ENCODE measurements at regions not wholly inside any gene's neighbourhood (a gene's known extent, or its start where the extent isn't known, plus 50 kb on each side); places are given as distances from the start of the nearest gene placed in this dataset.
"Not testable (repeated sequence)": the region's sequence is repeated elsewhere in the genome, so short reads cannot be mapped to it uniquely, and the experiment has no call there.

GRCh38 chr4:116183241-116183640, 902.1 kb downstream of the TRAM1L1 start:
- Histone ChIP-seq H3K36me3 (no peaks in the 10 kb centered on the region), H3K9me3 (no peaks in the 10 kb centered on the region), H3K4me1 (no peaks in the 10 kb centered on the region), H3K27me3 (no peaks in the 10 kb centered on the region), H3K4me3 (no peak overlapping the region), H3K27ac (no peak overlapping the region)
- DNase-seq (ENCODE audit: extremely low spot score in 2 of 2): no peak
- intact Hi-C loops (cut with DNase I): no loop called here
- TF ChIP-seq, protein P1, sequence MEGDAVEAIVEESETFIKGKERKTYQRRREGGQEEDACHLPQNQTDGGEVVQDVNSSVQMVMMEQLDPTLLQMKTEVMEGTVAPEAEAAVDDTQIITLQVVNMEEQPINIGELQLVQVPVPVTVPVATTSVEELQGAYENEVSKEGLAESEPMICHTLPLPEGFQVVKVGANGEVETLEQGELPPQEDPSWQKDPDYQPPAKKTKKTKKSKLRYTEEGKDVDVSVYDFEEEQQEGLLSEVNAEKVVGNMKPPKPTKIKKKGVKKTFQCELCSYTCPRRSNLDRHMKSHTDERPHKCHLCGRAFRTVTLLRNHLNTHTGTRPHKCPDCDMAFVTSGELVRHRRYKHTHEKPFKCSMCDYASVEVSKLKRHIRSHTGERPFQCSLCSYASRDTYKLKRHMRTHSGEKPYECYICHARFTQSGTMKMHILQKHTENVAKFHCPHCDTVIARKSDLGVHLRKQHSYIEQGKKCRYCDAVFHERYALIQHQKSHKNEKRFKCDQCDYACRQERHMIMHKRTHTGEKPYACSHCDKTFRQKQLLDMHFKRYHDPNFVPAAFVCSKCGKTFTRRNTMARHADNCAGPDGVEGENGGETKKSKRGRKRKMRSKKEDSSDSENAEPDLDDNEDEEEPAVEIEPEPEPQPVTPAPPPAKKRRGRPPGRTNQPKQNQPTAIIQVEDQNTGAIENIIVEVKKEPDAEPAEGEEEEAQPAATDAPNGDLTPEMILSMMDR (IDR thresholded peaks at IDR 0.05): no peak
- no peak for TF ChIP-seq POLR2A (IDR thresholded peaks at IDR 0.05)
- no peak for TF ChIP-seq POLR2AphosphoS5 (IDR thresholded peaks at IDR 0.05; ENCODE audit: insufficient read depth in 1 of 2, low read depth in 1 of 2)

GRCh38 chr4:116180157-116180601, 905.2 kb downstream of the TRAM1L1 start:
- no peak for DNase-seq (ENCODE audit: extremely low spot score in 2 of 2)
- intact Hi-C loops (cut with DNase I): no loop called here
- Histone ChIP-seq H3K27ac (no peak overlapping the region), H3K27me3 (no peaks in the 10 kb centered on the region), H3K4me3 (no peak overlapping the region), H3K9me3 (no peaks in the 10 kb centered on the region), H3K4me1 (no peaks in the 10 kb centered on the region), H3K36me3 (no peaks in the 10 kb centered on the region)
- TF ChIP-seq, protein P1 (IDR thresholded peaks at IDR 0.05): no peak
- TF ChIP-seq POLR2A (IDR thresholded peaks at IDR 0.05): no peak
- no peak for TF ChIP-seq POLR2AphosphoS5 (IDR thresholded peaks at IDR 0.05; ENCODE audit: insufficient read depth in 1 of 2, low read depth in 1 of 2)

GRCh38 chr4:116151371-116151770, 934.0 kb downstream of the TRAM1L1 start:
- H3K36me3 ChIP-seq; H3K27me3 ChIP-seq; H3K27ac ChIP-seq; intact Hi-C loops (cut with DNase I); H3K4me3 ChIP-seq; H3K9me3 ChIP-seq; H3K4me1 ChIP-seq; DNase-seq (ENCODE audit: extremely low spot score in 2 of 2): not testable (repeated sequence)

DNA sequence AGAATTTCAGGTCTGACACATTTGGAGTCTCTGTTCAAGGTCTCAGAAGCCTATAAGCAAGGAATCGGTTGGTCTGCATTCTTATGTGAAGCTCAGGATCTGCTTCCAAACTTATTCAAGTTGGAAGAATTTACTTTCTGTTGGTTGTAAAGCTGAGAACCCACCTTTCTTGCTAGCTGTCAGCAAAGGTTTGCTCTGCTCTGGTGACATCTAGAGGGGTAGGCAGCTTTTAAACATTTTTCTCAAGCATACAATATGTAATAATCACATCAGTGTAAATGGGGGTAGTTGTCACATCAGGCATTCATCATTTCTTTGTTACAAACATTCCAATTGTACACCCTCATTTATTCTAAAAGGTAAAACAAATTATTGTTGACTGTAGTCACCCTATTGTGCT, 935.2 kb downstream of the TRAM1L1 start:
- TF ChIP-seq, protein P1 (IDR thresholded peaks at IDR 0.05): no peak
- no peak for TF ChIP-seq POLR2AphosphoS5 (IDR thresholded peaks at IDR 0.05; ENCODE audit: insufficient read depth in 1 of 2, low read depth in 1 of 2)
- TF ChIP-seq POLR2A (IDR thresholded peaks at IDR 0.05): no peak
- Histone ChIP-seq H3K9me3 (no peaks in the 10 kb centered on the region), H3K27ac (no peak overlapping the region), H3K27me3 (no peaks in the 10 kb centered on the region), H3K36me3 (no peaks in the 10 kb centered on the region), H3K4me3 (no peak overlapping the region), H3K4me1 (no peaks in the 10 kb centered on the region)
- intact Hi-C loops (cut with DNase I): no loop called here
- no peak for DNase-seq (ENCODE audit: extremely low spot score in 2 of 2)

- Histone ChIP-seq H3K9me3 (no peaks in the 10 kb centered on the region), H3K4me1 (no peaks in the 10 kb centered on the region), H3K27me3 (no peaks in the 10 kb centered on the region), H3K27ac (no peak overlapping the region), H3K4me3 (no peak overlapping the region), H3K36me3 (no peaks in the 10 kb centered on the region)
- intact Hi-C loops (cut with DNase I): no loop called here
- TF ChIP-seq POLR2A (IDR thresholded peaks at IDR 0.05): no peak
- TF ChIP-seq, protein P1 (IDR thresholded peaks at IDR 0.05): no peak
- TF ChIP-seq POLR2AphosphoS5 (IDR thresholded peaks at IDR 0.05; ENCODE audit: insufficient read depth in 1 of 2, low read depth in 1 of 2): no peak
- DNase-seq (ENCODE audit: extremely low spot score in 2 of 2): no peak
Measured at GRCh38 chr4:116143198-116143597, 942.2 kb downstream of the TRAM1L1 start.

DNA sequence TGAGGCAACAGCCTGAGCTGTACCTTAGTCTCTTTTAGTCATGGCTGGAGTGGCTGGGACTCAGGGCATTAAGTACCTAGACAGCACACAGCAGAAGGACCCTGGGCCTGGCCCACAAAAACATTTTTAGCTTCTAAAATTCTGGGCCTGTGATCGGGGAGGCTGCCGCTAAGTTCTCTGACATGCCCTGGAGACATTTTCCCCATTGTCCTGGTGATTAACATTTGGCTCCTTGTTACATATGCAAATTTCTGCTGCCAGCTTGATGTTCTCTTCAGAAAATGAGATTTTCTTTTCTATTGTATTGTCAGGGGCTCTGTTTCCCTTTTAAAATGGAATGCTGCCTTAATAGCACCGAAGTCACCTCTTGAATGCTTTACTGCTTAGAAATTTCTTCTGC, 952.4 kb downstream of the TRAM1L1 start:
- no peaks in the 10 kb centered on the region for H3K9me3 ChIP-seq
- TF ChIP-seq POLR2AphosphoS5 (IDR thresholded peaks at IDR 0.05; ENCODE audit: insufficient read depth in 1 of 2, low read depth in 1 of 2) (no peak), POLR2A (IDR thresholded peaks at IDR 0.05) (no peak)
- TF ChIP-seq, protein P1 (IDR thresholded peaks at IDR 0.05): no peak
- intact Hi-C loops (cut with DNase I): no loop called here
- H3K27ac ChIP-seq: no peak overlapping the region
- H3K27me3 ChIP-seq: no peaks in the 10 kb centered on the region
- no peak overlapping the region for H3K4me3 ChIP-seq
- H3K36me3 ChIP-seq: no peaks in the 10 kb centered on the region
- DNase-seq (ENCODE audit: extremely low spot score in 2 of 2): no peak
- H3K4me1 ChIP-seq: no peaks in the 10 kb centered on the region

Measured in vagina (tissue), 2 donors.